Hematopoietic multipotent progenitor cell treated with erythropoietin and hydrocortisone succinate and interleukin-3 and kit ligand, for 17 days (in vitro differentiated cells): ENCODE measurements at regions not wholly inside any gene's neighbourhood (a gene's known extent, or its start where the extent isn't known, plus 50 kb on each side); places are given as distances from the start of the nearest gene placed in this dataset.

Experiments used
- DNase-seq: peaks from one replicate; pipeline ENCODE4 v3.0.0-alpha.2; 2015; ENCODE audit warnings: low spot score

DNA sequence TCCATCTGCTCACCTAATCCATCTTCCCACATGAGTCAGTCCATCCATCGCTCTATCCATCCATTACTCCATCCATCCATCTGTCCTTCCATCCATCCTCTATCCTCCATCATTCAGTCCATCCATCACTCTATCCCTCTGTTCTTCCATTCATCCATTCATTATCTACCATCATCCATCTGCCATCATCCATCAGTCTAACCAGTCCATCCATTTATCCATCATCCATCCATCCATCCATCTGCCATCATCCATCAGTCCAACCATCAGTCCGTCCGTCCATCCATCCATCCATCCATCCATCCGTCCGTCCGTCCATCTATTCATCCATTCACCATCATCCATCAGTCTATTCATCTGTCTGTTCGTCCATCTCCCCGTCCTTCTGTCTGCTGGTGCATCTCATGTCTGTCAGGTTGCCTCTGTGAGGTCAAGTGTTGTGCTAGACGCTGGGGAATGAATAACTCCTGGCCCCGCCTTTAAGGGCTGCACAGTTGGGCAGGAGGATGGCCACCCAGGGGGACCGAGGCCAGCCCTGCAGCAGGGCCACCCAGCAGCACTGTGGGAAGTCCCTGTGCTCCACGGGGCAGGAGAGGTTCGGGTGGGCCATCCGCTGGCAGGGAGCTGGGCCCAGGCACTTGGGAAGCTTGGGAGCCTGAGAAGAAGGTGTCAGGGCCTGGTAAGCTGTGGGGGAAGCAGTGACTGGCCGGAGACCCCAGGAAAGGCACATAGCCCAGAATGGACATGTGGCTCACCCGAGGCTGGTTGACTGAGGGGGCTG, 137.1 kb downstream of the CTTN start:
- no peak for DNase-seq

DNA sequence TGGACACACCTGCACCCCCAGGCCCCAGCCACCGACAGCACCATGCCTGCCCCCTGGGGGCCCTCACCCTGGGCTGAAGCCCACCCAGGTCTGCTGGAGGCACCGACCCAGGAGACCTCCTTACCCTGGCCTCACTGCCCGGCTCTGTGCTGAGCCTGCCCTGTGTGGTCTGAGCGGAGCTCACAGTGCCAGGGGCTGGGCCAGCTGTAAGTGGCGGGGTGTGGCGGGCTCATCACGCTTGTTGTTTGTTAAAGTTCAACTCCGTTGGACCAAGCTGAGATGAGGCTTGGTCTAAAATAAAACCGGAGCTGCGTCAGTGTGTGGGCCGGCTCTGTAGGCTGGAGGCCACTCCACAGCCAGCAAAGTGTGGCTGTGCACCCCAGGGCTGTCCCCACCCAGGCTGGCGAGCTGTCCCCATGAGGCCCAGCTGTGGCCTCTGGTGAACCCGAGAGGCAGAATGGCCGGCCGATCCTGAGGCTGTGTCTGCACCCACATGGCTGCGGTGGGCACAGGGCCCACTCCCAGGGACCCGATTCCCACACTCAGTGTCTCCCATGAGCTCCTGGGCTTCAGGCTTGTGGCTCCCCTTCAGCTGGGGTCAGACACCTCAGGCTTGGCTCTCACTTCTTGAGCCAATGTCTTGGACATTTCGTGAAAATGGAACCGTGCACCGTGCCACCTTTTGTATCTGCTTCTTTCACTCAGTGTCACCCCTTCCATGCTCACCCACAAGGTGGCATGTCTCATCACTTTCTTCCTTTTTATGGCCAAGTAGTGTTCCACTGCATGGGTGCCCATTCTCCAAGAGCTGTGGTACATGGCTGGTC, 137.9 kb downstream of the CTTN start:
- no peak for DNase-seq

DNA sequence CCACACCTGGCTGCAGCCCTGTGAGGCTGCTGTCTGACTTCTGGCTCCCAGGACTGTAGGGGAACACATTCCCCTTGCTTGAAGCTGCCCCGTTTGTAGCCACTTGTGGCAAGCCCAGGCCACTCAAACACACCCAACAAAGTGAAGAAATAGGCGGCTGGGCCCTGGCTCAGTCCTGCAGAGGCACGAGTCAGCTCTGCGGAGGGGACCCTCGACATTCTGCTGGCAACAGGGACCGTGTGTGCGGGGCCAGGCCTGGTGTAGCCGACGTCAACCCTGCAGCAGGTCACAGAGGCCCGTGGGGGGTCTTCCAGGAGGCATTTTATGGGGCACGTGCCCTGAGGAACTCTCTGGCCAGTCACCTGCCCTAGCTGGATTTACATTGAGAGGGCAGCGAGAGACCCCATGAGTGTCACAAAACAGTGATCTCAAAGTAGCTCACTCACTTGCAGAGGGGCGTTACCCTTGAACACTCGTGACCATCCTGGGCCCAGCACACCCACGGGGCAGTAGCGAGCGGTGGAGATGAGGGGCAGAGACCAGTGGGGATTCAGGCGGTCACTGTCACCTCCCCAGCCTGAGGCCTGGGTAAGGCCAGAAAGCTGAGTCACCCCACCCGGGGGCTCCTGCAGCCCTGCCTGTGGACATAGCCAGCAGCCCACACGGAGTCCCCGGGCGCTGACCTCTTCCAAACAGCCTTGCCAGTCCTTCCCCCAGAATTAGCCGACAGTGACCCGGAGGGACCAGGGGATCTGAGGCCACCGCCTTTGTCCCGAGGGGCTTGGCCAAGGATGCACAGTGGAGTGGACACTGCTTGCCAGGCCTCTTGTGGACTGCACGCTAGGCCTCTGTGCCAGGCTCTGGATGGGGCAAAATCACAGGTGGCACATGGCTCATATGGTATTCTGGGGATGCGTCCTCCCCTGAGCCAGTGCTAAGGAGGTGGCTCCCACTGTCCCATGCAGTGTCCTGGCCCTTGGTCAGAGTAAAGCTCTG, 139.5 kb downstream of the CTTN start:
- no peak for DNase-seq

DNA sequence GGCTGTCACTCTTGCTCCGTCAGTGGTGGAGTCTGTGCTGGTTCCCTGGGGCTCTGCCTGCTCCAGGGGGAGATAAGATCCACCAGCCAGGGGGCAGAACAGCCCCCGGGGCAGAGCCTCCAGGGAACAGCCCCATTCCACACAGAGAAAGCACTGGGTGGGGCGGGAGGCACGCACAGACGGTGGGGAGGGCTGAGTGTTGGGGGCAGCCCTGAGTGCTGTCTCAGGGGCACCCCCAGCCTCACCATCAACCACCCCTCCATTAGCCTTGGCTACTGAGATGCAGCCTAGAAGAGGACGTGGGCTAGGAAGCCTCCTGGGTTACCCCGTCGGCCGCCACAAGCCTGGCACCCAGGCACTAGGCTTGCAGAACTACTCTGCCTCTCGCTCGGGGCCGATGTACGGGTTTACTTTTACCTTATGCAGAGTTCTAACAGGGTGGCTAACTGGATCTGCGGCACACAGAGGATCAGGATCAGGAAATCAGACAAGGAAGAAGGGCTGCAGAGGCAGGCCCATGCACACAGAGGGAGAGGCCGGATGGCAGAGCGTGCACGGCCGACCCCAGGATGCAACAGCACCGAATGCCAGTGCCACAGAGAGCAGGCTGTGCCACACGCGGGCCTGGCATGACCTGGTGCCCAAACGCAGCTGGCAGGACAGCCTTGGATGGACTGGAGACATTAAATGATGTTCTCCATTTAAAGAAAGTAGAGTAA, 140.5 kb downstream of the CTTN start:
- no peak for DNase-seq

DNA sequence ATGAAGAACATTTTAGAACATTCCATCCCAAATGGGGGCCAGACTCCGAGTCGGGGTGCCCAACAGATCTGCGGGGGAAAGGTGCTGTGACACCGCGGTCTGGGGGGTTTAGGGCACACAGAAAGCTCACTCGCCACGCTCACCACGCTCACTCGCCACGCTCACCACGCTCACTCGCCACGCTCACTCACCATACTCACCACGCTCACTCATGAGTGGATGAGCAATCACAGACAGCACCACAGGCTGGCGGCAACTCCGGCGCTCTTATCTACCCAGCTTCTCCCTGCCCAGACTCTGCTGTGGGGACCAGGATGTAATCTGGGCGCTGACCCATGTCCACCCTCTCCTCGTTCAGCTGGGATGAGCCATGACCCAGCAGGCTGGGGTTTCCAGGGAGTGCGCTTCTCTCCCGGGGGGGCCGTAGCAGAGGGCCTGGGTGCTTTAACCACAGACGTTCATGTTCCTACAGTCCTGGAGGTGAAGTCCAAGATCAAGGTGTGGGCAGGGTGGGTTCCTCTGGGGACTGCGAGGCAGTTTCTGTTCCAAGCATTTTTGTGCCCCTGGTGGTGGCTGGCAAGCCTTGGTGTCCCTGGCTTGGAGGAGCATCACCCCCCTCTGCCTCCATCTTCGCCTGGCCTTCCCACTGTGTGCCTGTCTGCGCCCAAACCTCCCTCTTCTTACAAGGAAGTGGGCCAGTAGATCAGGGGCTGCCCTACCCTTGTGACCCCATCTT, 141.2 kb downstream of the CTTN start:
- DNase-seq = no peak

- DNase-seq = no peak
These were observed 141.9 kb downstream of the CTTN start for GRCh38 chr11:70540196-70540595.

DNA sequence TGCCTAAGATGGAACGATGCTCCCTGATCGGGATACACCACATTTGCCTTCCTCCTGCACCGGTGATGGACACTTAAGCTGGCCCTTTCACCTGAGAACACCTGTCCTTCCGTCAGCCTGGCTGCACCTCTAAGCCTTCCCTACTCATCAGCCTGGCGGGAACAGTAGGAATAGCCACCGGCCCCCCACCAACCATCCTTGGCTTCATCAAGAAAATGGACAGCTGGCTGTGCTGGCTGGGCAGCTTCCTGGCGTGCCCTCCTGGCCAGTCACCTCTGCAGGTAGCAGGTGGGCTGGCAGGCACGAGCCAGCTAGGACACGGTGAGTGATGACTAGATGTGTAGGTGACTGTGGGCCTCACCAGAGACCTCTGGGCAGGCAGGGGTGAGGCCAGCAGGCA, 142.8 kb downstream of the CTTN start:
- DNase-seq = no peak

- DNase-seq = no peak
These were observed 143.4 kb downstream of the CTTN start for GRCh38 chr11:70541699-70542098.

GRCh38 chr11:70542406-70542805, 144.1 kb downstream of the CTTN start:
- DNase-seq = no peak

GRCh38 chr11:70542811-70543210, 144.5 kb downstream of the CTTN start:
- DNase-seq = no peak

GRCh38 chr11:70543611-70544010, 145.3 kb downstream of the CTTN start:
- no peak for DNase-seq

DNA sequence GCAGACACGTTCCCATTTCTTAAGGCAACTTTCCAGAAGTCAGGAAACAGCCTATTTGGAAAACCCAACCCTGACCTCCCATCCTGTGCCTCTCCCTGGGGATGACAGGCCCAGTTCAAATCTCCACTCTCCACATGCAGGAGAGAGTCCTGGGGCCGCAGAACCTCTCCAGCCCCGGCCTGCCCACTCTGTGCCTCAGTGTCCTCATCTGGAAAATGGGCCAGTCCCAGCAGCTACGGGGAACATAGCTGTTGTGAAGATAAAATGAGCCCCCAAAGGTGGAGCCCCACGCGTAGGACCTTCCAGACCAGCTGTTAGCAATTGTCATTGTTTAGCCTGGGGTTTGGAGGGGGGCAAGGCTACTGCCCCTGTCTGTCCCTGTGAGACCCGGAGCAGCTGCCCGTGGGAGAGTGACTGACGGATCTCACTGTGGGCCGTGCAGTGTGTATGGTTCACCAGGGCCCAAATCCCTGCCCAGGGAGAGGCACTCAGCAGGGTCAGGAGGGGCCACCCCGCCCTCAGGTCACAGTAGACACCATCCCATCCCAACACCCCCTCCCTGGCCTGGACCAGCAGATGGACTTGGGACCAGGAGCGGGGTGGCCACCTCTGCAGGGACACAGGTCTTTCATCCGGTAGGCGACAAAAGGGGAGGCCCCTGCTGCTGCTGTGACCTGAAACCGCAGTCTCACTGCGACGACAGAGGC, 145.9 kb downstream of the CTTN start:
- no peak for DNase-seq

GRCh38 chr11:70544774-70545609, 146.7 kb downstream of the CTTN start:
- DNase-seq = no peak

DNA sequence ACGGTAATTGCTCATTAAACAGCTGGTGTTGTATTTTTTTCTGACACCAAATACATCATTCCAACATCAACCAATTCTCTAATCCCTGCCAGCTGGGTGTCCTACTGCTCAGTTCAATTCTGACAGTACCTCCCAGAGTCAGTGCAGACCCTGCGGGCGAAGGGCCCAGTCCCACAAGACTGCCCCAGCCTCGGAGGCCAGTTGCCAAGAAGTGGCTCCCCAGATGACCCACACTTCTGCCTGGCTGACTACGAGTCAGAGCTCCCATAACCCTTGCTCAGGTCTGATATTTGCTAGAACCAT, 147.2 kb downstream of the CTTN start:
- no peak for DNase-seq

DNA sequence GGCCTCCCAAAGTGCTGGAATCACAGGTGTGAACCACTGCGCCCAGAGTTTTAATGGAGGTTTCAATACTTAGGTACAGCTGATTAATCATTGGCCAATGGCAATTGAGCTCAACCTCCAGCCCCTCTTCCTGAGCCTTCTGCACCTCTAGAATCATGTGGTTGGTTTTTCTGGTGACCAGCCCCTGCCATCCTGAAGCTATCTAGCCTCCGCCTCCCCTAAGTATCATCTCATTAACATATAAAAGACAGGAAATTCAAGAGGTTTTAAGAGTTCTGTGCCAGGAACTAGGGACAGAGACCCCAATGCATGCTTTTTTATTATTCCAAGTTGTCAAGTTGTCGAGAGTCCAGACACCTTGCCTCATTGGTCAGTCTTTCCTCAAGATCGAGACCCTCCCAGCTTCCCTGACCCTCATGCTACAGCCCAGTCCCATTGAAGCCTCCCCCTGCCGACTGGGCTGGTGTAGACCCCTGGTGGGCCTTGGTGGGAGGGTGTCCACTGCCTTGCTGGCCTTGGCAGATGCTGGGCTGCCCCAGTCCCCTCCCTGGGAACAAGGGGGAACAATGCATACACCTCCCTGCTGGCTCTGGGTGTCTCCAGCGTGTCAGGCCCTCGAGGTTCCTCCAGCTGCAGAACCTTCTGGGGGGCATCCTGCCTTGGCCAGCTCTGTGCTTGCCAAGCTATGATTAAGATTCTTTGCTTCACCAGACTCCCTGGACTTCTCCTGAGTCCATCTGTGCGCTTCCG, 148.0 kb downstream of the CTTN start:
- no peak for DNase-seq

DNA sequence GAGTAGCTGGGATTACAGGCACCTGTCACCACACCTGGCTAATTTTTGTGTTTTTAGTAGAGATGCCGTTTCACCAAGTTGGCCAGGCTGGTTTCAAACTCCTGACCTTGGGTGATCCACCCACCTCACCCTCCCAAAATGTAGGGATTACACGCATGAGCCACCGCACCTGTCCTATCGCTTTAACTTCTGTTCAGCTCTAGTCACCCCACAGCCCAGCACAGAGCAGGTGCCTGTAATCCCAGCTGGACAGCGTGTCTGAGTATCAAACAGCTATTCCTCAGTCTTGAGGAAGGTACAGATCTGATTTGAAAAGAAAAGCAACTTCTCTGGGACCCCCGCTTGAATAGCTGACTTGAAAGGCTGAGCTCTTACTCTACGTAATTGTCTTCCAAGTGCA, 149.1 kb downstream of the CTTN start:
- no peak for DNase-seq

- DNase-seq = no peak
These were observed 149.7 kb downstream of the CTTN start for GRCh38 chr11:70547821-70548670.

DNA sequence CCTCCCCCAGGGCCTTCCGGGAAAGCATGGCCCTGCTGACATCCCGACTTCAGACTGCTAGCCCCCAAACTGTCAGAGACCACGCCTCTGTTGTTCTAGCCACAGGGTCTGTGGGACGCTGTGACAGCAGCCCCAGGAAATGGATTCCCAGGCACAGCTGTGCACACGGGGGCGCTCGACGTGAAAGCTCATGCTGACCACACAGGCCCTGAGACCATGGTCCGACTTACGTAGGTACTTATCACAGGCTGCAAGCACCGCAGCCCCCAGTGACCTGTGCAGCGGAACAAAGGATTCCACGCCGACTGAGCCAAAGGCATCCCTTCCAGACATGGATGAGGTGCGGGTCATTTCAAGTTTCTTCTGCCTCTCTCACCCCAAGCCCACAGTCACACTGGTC, 150.6 kb downstream of the CTTN start:
- no peak for DNase-seq
